Activated CD8-positive, alpha-beta T cell treated with anti-CD3 and anti-CD28 coated beads, Interleukin-2, amount 10 ng/mL, durations not matched to agents 7 days and 5 days (primary cell): ENCODE measurements at regions not wholly inside any gene's neighbourhood (a gene's known extent, or its start where the extent isn't known, plus 50 kb on each side); places are given as distances from the start of the nearest gene placed in this dataset.
"Not testable (repeated sequence)": the region's sequence is repeated elsewhere in the genome, so short reads cannot be mapped to it uniquely, and the experiment has no call there.

ENCODE experiments used
- ATAC-seq: fragments of 150-1000 bp; cut with Tn5 transposase; one replicate; pipeline ENCODE4 v1.10.0; 2021; ENCODE audit warnings: moderate library complexity
- CTCF ChIA-PET: fragments of 350-600 bp; sonication (Branson Sonifier 250); formaldehyde crosslinking; loops from one replicate; lab custom pipeline; 2021; ENCODE audit warnings: antibody characterized with exemption; lab: Charles Lee
- POLR2A ChIA-PET: fragments of 350-600 bp; sonication (Branson Sonifier 250); formaldehyde crosslinking; loops from one replicate; lab custom pipeline; 2021; ENCODE audit warnings: antibody characterized with exemption; lab: Charles Lee
- DNase-seq: peaks from one replicate; pipeline ENCODE4 v3.0.0-alpha.2; 2020
- H3K27ac Mint-ChIP-seq: one replicate; pipeline ENCODE4 v1.8.0; 2021; ENCODE audit warnings: mild to moderate bottlenecking, mixed read lengths
- H3K27me3 Mint-ChIP-seq: one replicate; pipeline ENCODE4 v1.8.0; 2021; ENCODE audit warnings: low read depth, mixed read lengths
- H3K36me3 Mint-ChIP-seq: one replicate; pipeline ENCODE4 v1.8.0; 2021; ENCODE audit warnings: low read depth, mixed read lengths
- H3K4me1 Mint-ChIP-seq: one replicate; pipeline ENCODE4 v1.8.0; 2021; ENCODE audit warnings: low read depth, mixed read lengths
- H3K4me3 Mint-ChIP-seq: one replicate; pipeline ENCODE4 v1.8.0; 2021; ENCODE audit warnings: mild to moderate bottlenecking, mixed read lengths
- H3K9me3 Mint-ChIP-seq: one replicate; pipeline ENCODE4 v1.8.0; 2022; ENCODE audit warnings: mixed read lengths; ENCODE audit not compliant: insufficient read depth

DNA sequence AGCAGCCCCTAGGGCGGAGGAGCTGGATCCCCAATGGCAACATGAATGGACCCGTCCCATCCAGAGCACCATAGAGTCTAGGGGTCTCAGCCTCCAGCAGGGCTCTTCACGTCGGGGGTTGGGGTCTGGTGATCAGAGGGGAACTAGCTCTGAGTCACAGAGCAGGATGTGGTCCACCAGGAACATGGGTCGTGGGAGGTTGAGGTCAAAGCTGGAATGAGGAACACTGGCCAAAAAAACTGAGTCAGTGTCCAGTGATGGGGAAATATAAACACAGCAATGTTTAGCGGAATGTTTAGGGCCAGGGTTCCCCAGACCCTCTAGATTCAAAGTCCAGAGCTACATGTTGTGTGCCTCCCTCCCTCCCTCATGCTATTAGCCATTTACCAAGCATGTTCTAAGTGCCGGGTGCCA, 79.1 kb upstream of the C16orf82 start:
- Mint-ChIP-seq H3K27me3 (peaks cover 10% of the 10 kb centered on the region), H3K4me3 (no peak overlapping the region), H3K9me3 (no peaks in the 10 kb centered on the region), H3K4me1 (no peaks in the 10 kb centered on the region), H3K36me3 (no peaks in the 10 kb centered on the region), H3K27ac (no peak overlapping the region)
- DNase-seq: no peak
- ChIA-PET CTCF (no interaction called here), POLR2A (no interaction called here)
- ATAC-seq: no peak

DNA sequence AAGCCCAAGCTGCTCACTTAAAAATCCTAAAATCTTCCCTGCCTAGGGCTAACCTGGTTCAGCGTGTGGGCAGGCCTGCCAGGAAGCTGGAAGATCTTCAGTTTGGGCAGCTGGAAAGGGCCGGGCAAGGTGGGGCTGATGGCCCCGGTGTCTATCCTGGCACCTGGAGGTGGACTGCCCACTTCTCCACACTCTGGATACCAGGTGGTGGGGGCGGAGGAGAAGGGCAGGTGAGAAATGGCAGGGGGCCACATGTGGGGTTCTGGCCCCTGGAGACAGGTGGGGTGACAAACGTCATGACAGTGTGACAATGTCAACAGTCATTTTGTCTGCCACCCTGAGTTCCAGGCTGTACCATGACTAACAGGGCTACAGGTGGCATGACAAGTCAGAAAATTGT, 78.5 kb upstream of the C16orf82 start:
- ATAC-seq (no peak), DNase-seq (no peak)
- Mint-ChIP-seq H3K36me3 (no peaks in the 10 kb centered on the region), H3K4me3 (no peak overlapping the region), H3K4me1 (no peaks in the 10 kb centered on the region), H3K27me3 (peaks cover 8% of the 10 kb centered on the region), H3K9me3 (no peaks in the 10 kb centered on the region), H3K27ac (no peak overlapping the region)
- ChIA-PET POLR2A (no interaction called here), CTCF (no interaction called here)

GRCh38 chr16:26990384-26991120, 76.2 kb upstream of the C16orf82 start:
- POLR2A ChIA-PET, H3K4me3 Mint-ChIP-seq, H3K27ac Mint-ChIP-seq, DNase-seq, H3K4me1 Mint-ChIP-seq, H3K36me3 Mint-ChIP-seq, ATAC-seq, CTCF ChIA-PET, H3K9me3 Mint-ChIP-seq: not testable (repeated sequence)
- peaks cover 14% of the 10 kb centered on the region for H3K27me3 Mint-ChIP-seq

DNA sequence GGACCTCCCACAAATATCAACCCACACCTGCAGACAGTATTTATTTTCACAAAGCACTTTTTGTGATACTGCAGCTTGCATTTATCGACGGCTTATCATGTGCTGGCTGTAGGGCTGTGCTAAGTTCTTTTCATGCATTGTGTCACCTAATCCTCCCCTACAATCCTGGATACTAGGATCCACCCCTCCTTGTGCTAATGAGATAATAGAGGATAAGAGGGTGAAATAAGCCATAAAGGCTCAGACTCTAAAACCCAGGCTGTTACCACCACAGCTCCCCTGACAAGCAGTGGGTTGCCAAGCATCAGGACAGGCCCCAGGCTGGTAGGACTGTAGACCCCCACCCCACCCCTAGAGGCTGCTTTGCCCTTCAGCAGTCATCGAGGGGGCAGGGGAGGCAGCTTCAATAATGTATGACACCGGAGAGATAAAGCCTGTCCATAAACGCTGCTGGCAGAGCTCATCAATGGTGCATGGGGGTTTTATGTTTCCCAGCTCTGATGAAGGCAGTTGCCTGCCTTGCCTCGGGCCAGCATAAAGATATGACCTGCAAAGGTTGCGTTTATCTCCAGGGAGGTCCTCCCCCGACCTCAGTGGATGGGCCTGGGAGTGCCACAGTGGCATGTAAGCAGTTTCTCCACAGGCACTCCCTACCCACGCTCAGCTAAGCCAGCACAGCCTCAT, 73.9 kb upstream of the C16orf82 start:
- peaks cover 11% of the 10 kb centered on the region for H3K27me3 Mint-ChIP-seq
- no peaks in the 10 kb centered on the region for H3K9me3 Mint-ChIP-seq
- H3K36me3 Mint-ChIP-seq: no peaks in the 10 kb centered on the region
- no peaks in the 10 kb centered on the region for H3K4me1 Mint-ChIP-seq
- DNase-seq (no peak), ATAC-seq (no peak)
- POLR2A ChIA-PET: interaction anchor here (0.6 kb wide), 1 partner anchor 529 kb away, joined by 3 read pairs; no protein-coding TSS in a partner anchor
- no peak overlapping the region for H3K27ac Mint-ChIP-seq
- no peak overlapping the region for H3K4me3 Mint-ChIP-seq
- CTCF ChIA-PET: no interaction called here

- ChIA-PET POLR2A (interaction anchor here (0.6 kb wide), 1 partner anchor 528 kb away, joined by 3 read pairs; no protein-coding TSS in a partner anchor), CTCF (no interaction called here)
- DNase-seq: no peak
- H3K27ac Mint-ChIP-seq: no peak overlapping the region
- no peaks in the 10 kb centered on the region for H3K36me3 Mint-ChIP-seq
- H3K4me1 Mint-ChIP-seq: no peaks in the 10 kb centered on the region
- H3K27me3 Mint-ChIP-seq: peaks cover 11% of the 10 kb centered on the region
- H3K9me3 Mint-ChIP-seq: no peaks in the 10 kb centered on the region
- no peak for ATAC-seq
- H3K4me3 Mint-ChIP-seq: no peak overlapping the region
These were observed 73.2 kb upstream of the C16orf82 start for GRCh38 chr16:26993511-26993910.

GRCh38 chr16:26993963-26994362, 72.8 kb upstream of the C16orf82 start:
- Mint-ChIP-seq H3K9me3 (no peaks in the 10 kb centered on the region), H3K4me1 (no peaks in the 10 kb centered on the region), H3K4me3 (no peak overlapping the region), H3K27ac (no peak overlapping the region), H3K36me3 (no peaks in the 10 kb centered on the region), H3K27me3 (peaks cover 11% of the 10 kb centered on the region)
- POLR2A ChIA-PET: no interaction called here
- CTCF ChIA-PET: no interaction called here
- no peak for ATAC-seq
- no peak for DNase-seq

DNA sequence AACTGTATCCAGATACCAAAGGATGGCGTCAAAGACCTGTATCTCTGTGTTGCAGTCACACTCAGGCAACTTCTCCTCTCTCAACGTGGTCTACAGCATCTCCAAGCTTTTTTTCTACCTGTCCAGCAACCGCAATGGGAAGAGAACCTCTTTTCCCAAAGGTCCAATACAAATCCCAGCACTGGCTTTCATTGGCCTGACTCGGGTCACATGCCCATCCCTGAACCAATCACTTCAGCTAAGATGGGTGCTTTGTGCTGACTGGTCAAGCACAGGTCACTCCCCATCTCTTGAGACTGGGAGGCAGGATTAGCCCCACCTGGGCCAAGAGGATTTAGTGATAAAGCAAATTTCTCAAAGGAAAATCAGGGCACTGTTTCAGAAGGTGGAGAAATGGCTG, 71.2 kb upstream of the C16orf82 start:
- Mint-ChIP-seq H3K4me3 (no peak overlapping the region), H3K4me1 (no peaks in the 10 kb centered on the region), H3K27ac (no peak overlapping the region), H3K27me3 (peaks cover 8% of the 10 kb centered on the region), H3K36me3 (no peaks in the 10 kb centered on the region), H3K9me3 (no peaks in the 10 kb centered on the region)
- DNase-seq (no peak), ATAC-seq (no peak)
- CTCF ChIA-PET: no interaction called here
- POLR2A ChIA-PET: no interaction called here

DNA sequence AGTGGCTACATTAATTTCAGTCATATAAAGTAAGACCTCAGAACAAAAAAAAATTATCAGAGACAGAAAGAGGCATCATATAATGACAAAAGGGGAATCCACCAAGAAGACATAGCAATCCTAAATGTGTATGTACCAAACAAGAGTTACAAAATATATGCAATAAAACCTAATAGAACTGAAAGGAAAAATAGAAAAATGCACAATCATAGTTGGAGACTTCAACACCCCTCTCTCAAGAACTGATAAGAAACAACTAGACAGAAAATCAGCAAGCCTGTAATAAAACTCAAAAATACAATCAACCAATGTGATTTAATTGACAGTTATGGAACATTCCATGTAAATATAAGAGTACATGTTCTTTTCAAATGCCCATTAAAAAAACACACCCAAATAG, 61.3 kb upstream of the C16orf82 start:
- no peak overlapping the region for H3K27ac Mint-ChIP-seq
- H3K4me1 Mint-ChIP-seq: no peaks in the 10 kb centered on the region
- ChIA-PET CTCF (no interaction called here), POLR2A (no interaction called here)
- H3K27me3 Mint-ChIP-seq: peaks cover 22% of the 10 kb centered on the region
- H3K9me3 Mint-ChIP-seq: no peaks in the 10 kb centered on the region
- no peak for ATAC-seq
- no peak overlapping the region for H3K4me3 Mint-ChIP-seq
- H3K36me3 Mint-ChIP-seq: no peaks in the 10 kb centered on the region
- no peak for DNase-seq
